ENCODE measurements at regions not wholly inside any gene's neighbourhood (a gene's known extent, or its start where the extent isn't known, plus 50 kb on each side); places are given as distances from the start of the nearest gene placed in this dataset.
A peak's percentile ranks its signal among the peaks of the same experiment; 100 is the strongest.

- DNase-seq = no peak
Measured at GRCh38 chr7:130881091-130881798, 147.2 kb upstream of the KLF14 start.

- DNase-seq = no peak
Measured at GRCh38 chr7:130881799-130882141, 147.8 kb upstream of the KLF14 start.

DNA sequence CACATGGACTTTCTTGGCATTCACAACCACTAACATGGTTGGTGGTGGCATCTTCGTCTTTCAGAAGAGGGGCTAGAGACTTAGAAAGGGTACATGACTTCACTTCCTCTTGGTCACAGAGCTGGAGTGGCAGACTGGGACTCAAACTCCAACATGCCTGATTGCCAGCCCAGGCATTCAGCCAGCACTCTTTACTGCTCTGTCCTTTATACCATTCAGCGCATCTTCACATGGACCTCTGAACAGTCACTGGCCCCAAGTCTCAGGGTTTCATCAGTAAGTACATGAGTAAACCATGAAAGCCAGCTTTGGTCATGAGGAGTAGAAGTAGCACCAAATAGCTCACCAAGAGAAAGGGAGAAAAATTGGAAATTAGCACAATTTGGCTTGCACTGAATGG lies 148.4 kb upstream of the KLF14 start:
- DNase-seq = no peak

DNA sequence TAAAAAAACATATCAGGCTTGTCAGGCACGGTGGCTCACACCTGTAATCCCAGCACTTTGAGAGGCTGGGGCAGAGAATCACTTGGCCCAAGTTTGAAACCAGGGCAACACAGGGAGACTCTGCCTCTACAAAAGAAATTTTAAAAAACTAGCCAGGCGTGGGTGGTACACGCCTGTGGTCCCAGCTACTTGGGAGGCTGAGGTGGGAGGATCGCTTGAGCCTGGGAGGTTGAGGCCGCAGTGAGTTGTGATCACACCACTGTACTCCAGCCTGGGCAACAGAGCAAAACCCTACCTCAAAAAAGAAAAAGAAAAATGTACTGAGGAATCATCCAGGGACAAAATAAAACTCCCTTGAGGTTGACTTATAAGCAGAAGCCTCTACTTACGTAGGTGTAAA lies 149.9 kb upstream of the KLF14 start:
- no peak for DNase-seq

GRCh38 chr7:130884437-130885417 lies 150.7 kb upstream of the KLF14 start:
- no peak for DNase-seq

DNA sequence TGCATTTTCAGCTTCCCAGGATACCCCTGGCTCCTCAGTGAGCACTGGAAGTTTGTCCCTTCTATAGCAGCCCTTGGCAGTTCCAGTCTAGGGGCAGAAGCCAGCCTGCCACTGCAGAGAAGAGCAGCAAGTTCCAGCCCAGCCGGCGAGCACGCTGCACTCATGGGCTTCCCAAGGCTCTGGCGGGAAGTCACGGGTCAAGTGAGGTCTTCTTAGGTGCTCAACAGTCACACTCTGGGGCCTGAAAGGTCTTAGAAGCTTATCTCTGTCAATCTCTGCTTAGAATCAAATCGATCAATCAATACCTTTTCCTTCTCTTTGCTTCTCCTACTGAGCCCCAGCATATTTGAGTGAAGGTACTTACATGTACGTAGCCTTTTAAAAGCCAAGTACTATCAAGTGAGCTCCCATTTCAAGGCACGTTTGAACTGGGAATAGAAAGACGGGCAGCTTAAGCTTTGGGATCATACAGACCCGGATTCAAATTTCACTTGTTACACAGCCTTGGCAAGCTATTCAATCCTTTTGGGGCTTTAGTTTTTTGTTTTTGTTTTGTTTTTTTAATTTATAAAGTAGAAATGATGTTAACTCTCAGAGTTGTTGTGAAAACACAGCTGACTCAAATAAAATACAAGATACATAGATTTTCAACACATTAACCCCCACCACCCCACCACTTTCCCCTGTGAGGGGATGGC lies 152.6 kb upstream of the KLF14 start:
- DNase-seq = no peak

DNA sequence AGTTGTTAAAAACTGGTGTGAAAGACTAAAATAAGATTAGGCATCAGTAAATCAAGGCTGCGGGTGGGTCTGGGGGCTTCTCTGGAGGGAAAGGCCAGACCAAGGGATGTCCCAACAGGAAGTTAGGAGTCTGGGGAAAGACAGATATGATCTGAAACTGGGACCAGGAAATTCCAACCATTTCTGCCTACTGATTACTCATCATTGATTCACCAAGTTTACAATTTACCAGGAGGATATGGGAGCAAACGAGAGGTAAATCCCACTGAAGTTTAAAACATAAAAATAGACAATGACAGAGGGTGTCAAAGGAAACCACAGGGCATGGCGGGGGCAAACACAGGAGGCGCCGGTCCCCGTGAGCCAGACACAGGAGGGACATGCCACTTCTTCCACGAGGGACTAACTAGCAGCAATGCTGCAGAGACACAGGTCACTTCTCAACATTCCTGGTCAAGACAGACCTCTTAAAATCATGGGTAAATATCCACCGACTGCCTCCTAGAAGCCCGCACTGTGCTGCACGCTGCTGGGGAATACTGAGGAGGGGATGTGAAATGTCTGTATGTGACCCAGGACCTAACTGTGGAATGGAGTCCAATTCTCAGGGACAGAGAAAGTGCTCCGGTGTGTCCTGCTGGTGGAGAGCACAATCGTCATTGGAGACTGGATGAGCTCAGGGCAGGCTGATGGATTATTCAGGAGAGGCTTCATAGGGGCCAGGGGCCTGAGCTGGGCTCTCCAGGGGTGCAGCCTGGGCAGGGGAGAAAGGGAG lies 153.4 kb upstream of the KLF14 start:
- no peak for DNase-seq

- no peak for DNase-seq
Measured at GRCh38 chr7:130887957-130888371, 154.0 kb upstream of the KLF14 start.

- no peak for DNase-seq
Measured at GRCh38 chr7:130888468-130888867, 154.5 kb upstream of the KLF14 start.

DNA sequence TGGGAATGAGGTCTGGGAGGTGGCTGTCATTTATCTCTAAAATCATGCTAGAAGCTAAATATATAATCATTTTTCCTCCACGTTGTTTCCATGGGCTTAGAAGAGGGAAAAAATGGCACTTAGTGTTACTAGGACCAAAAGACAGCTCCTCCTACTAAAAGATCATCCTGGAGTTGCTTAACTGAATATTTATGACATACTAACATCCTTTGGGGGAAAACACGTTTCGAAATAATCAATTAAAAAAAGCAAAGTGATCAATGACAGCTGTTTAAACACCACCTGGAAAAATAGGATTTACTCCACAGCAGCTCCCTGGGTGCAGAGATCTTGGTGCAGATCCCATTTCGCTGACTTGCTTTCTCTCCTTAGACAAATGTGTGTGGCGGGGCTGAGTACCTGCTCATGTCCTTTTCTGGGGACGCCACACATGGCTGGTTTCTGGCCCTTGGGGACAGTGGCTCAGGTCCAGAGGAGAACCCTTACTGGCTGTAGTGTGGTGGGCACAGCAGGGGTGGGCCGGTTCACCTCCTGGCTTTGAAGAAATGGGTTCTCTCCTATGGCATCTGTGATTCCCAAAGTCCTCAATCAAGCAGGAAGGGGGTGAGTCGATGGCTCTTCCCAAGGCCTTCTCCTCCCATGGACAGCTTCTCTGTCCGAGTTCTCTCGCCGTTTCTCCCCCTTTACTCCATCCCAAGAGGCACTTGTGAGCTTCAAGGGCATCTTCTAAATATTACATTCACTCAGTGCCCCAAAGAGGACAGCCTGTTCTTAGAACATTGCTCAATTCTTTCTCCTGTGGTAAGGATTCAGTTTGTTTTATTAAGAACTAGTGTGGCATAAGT lies 156.4 kb upstream of the KLF14 start:
- no peak for DNase-seq

GRCh38 chr7:130891254-130892094 lies 157.5 kb upstream of the KLF14 start:
- DNase-seq = peak; percentile 6

DNA sequence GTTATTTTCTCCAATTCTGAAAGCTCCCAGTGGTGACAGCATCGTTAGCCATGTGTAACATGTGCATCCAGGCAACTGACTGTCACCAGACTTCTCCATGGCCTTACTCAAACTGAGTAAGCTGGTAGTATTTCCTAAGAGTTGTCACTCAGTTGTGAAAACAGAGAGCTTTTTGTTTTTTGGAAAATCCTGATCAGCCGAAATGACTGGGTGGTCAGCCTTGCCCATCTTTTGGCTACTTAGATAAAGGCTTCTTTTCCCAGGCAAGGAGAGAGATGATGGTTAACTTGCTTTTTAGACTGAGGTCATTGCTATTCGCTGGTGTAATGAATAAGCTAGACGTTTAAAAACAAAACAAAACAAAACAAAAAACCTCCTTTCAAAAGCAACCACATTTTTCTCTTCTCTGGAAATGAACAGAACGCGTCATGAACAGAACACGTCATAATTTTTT lies 159.5 kb upstream of the KLF14 start:
- DNase-seq = no peak

- DNase-seq = no peak
Measured at GRCh38 chr7:130894146-130894908, 160.3 kb upstream of the KLF14 start.

DNA sequence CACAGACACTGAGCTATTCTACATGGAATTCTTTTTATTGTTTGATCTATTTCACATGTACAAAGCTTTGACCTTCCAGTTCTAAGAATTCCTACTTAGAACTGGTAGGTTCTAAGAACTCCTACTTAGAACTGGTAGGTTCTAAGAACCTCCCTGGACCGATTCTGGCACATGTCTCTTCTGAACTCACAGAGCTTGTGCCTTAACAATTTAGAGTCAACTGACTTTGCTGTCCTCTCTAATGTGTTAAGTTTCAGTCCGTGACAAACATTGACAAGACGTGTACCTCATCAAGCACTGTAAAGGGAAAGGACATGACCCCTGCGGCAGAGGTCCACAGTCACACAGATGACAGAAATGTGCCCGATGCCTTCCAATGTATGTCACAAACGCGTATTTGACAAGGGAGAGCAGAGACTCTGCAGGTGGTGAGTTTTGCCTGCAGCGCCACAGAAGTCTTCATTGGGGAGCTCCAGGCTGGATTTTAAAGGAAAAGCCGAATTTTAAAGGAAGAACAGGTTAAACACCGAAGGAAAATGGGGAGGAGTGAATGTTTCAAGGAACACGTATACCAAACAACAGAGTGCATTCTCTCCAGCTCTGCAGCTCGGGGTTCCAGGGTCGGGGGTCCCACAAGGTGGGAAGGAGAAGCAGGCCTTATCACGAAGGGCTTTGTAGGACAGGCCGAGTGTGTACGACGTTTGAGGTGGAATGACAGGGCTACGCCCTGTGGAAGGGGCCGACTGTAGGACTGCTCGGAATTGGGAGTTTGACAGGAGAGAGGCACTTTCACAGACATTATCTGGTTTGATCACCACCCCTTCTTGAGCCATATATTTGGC lies 161.1 kb upstream of the KLF14 start:
- no peak for DNase-seq

GRCh38 chr7:130896051-130896881 lies 162.3 kb upstream of the KLF14 start:
- no peak for DNase-seq

DNA sequence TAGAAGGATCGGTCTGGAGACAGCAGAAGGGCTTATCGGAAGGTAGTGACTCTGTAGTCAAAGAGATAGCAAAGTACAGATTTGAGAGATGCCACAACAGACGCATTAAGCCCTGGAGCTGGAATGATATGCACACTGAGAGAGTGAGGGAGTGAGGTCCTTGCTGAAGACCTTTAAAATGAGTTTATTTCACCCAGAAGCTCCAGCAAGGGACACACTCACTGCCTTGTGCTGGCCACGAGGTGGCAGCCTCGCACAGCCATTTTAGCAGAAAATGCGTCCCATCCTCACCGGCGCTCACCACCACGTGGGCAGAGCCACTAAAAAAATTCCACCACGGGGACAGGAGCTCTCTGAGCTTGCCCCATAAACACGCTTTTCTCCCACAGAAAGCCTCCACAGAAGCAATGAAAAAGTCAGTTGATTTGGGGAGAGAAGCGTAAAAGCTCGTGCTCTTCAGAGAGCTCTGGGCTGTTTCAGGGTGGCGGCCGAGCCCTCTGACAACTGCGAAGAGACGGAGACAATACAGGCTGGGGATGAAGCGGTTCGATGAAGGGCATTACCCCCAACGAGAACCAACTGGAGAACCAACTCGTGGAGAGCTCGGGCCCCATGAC lies 163.0 kb upstream of the KLF14 start:
- no peak for DNase-seq

All from NCI-H446 treated with DMSO at 0.1 percent for 48 hours (cell line).